Endothelial cell of umbilical vein (primary cell): ENCODE measurements at regions not wholly inside any gene's neighbourhood (a gene's known extent, or its start where the extent isn't known, plus 50 kb on each side); places are given as distances from the start of the nearest gene placed in this dataset.

Experiments used
- POLR2A ChIP-seq: IDR thresholded peaks from 2 replicates; pipeline ENCODE4 v1.6.1; 2012; ENCODE audit warnings: low read depth, mild to moderate bottlenecking, control low read depth, low read length
- TF ChIP-seq, protein P1 (sequence below), 2 donors: IDR thresholded peaks; 1 replicate in 1 of 2; 2 replicates in 1 of 2; pipeline ENCODE4 v1.5.1; 2011; ENCODE audit warnings: low read length in 2 of 2, mild to moderate bottlenecking in 2 of 2, moderate library complexity in 2 of 2, control low read depth in 1 of 2, inconsistent platforms in 1 of 2, low read depth in 1 of 2; ENCODE audit not compliant: insufficient read depth in 1 of 2; ENCODE audit errors: extremely low read depth in 1 of 2

GRCh38 chr4:182102576-182102975 lies 140.6 kb upstream of the TENM3 start:
- TF ChIP-seq, protein P1, sequence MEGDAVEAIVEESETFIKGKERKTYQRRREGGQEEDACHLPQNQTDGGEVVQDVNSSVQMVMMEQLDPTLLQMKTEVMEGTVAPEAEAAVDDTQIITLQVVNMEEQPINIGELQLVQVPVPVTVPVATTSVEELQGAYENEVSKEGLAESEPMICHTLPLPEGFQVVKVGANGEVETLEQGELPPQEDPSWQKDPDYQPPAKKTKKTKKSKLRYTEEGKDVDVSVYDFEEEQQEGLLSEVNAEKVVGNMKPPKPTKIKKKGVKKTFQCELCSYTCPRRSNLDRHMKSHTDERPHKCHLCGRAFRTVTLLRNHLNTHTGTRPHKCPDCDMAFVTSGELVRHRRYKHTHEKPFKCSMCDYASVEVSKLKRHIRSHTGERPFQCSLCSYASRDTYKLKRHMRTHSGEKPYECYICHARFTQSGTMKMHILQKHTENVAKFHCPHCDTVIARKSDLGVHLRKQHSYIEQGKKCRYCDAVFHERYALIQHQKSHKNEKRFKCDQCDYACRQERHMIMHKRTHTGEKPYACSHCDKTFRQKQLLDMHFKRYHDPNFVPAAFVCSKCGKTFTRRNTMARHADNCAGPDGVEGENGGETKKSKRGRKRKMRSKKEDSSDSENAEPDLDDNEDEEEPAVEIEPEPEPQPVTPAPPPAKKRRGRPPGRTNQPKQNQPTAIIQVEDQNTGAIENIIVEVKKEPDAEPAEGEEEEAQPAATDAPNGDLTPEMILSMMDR (IDR thresholded peaks at IDR 0.05; ENCODE audit: extremely low read depth in 1 of 2, insufficient read depth in 1 of 2, low read depth in 1 of 2, low read length in 2 of 2): no peak
- TF ChIP-seq POLR2A: no peak
